ENCODE measurements at regions not wholly inside any gene's neighbourhood (a gene's known extent, or its start where the extent isn't known, plus 50 kb on each side); places are given as distances from the start of the nearest gene placed in this dataset.

DNA sequence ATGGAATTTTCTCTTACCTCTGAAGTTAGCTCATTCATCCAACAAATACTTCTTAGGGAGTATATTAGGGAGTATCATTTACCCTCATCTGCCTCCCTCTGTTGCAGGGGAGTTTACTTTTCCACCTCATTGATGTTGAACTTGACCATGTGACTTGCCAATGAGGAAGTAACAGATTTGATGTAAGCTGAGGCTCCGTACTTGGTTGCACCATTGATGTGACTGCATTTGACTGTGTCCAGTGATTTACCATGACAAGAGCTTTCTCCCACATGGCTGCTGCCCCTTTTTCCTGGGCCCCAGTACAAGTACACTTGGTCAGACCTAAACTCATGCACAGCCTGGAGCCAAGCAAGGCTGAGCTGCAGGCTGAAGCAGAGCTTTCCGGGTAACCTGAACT is 81.6 kb upstream of the HS3ST2 start:
- intact Hi-C loops (cut with DNase I) = no loop called here
- no peak for DNase-seq (ENCODE audit: low spot score)

DNA sequence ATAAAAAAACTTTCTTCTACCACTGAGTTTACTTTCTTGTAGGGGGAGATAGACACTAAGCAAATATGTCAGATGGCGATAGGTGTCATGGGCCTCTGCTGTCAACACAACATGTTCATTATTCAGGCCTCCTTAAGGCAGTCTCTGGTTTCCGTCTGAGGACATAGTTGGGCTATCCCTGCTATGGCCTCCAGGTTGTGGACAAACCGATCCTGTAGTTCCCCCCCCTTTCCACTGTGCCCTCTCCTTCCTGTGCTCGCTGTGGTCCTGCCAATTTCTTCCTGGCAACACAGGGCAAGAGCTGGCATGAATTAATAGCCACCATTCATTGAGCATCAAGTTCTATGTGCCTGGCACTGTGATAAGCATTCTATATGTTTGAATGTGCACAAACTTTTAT is 81.0 kb upstream of the HS3ST2 start:
- DNase-seq (ENCODE audit: low spot score) = no peak
- intact Hi-C loops (cut with DNase I) = no loop called here

DNA sequence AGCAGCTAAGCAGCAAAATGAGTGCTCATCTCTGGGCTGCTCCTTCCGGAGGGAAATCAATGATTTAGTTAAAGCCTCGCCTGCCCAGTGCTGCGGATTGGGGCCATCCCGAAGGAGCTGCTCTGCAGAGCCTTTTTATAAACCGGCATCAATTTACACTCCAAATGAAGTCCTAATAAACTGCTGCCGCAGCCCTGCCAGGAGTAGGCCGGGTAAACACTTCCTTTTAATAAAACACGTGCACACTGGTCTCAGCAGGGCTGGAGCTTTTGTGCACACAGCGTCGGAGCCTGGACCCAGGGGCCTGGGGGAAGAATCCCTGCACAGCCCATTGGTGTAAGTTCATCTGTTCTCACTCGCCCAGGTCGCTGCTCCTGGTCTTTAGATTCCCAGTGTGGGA is 79.6 kb upstream of the HS3ST2 start:
- no peak for DNase-seq (ENCODE audit: low spot score)
- intact Hi-C loops (cut with DNase I) = no loop called here

DNA sequence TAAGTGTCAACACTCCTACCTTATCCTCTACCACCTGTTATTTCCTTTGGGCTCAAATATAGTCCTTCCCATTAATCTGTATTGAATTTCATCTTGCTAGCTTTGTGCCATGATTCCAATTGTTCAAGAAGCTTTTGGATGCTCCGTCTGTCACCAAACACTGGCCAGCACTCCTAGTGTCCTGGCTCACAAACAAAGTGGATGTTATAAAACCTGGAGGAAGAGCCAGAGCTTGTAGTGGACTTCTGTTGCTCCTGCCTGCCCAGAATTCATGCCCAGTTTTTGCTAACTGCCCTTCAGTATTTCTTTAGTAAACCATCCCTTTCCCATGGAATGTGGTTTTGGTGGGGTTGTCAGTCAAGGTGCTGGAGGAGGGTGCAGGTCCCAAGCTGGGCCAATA is 77.2 kb upstream of the HS3ST2 start:
- no peak for DNase-seq (ENCODE audit: low spot score)
- intact Hi-C loops (cut with DNase I) = no loop called here

DNA sequence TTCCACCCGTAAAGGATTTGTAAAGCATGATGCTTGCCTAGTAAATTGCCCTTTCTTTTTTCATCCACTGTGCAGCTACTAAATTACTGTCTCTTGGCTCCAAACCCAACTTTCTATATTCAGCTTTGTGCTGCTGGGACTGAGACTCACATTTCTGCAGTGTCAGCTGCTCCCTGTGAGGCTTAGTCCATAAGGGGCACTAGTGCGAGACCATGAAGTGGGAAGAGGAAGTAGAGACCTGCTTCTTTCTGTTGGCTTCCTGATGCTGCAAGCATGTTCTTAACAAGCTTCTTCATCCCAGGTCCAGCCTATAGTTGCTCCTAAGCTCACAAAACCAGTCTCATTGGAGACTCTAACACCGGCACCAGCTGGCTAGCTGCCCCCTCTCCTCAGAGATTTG is 74.9 kb upstream of the HS3ST2 start:
- DNase-seq (ENCODE audit: low spot score) = no peak
- intact Hi-C loops (cut with DNase I) = no loop called here

DNA sequence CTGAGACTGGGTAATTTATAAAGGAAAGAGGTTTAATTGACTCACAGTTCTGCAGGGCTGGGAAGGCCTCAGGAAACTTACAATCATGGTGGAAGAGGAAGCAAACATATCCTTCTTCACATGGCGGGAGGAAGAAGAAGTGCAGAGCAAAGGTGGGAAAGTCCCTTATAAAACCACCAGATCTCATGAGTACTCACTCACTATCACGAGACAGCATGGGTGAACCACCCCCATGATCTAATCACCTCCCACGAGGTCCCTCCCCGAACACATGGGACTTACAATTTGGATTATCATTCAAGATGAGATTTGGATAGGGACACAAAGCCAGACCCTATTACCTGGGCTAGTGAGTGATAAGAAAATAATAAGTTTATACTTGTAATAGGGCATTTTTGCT is 70.6 kb upstream of the HS3ST2 start:
- no peak for DNase-seq (ENCODE audit: low spot score)
- intact Hi-C loops (cut with DNase I) = no loop called here

DNA sequence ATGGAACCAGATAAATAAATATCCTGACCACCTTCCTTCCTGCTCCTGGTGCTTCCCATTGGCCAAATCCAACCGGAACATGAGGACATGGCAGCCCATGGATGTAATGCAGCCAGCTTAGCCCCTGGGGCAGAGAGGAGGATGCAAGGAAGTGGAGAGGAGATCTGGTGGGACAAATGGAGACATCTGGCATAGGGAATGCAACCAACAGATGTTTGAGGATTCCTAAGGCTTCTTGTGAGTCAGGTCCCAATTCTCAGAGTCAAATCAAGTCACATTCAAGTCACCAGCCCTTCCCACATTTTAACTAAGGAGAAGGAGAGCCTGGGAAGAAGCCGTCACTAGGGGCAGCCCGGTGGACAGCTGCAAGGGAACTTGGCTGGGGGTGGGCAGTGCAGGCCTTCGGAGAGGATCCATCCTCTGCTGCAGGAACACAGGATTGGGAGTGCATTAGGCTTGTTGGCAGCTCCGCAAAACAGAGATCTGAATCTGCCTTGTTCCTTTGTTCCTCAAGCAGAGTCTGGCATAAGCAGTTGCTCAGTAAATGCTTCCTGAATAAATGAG is 62.8 kb upstream of the HS3ST2 start:
- intact Hi-C loops (cut with DNase I) = no loop called here
- no peak for DNase-seq (ENCODE audit: low spot score)

DNA sequence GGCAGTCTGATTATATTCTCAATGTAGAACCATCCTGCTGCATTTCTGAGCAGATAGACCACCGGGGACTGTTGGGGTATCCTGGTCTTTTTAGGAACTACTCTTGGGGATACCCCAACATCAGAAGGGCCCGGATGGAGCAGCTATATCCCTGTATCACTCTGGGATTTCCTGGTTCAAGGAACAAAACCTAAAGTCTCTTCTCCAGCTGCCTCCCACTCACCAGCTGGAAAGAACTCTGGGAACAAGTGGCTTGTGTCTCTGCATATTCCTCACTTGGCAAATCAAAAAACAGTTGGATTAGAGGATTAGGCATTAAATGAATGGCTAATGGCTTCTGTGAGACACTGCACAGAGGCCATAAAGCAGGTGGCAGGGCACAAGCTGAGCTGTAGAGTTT is 62.3 kb upstream of the HS3ST2 start:
- no peak for DNase-seq (ENCODE audit: low spot score)
- intact Hi-C loops (cut with DNase I) = no loop called here

DNA sequence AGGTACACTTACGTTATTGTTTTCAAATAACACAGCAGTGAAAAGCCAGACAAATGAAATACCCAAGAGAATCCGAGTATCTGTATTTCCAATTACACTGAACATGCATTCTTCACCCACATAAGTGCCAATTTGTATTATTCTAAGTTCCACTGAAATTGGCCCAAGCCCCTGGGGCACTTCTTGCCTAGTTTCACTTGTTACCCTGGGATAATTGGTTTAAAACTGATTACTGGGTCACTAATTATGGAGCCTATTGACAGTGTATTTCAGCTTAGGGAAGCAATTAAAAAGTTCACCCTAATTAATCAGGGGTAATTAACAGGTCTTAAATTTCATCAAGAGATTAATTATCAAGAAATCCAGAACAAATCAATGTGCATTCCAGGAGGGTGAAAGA is 60.5 kb upstream of the HS3ST2 start:
- DNase-seq (ENCODE audit: low spot score) = no peak
- intact Hi-C loops (cut with DNase I) = no loop called here

DNA sequence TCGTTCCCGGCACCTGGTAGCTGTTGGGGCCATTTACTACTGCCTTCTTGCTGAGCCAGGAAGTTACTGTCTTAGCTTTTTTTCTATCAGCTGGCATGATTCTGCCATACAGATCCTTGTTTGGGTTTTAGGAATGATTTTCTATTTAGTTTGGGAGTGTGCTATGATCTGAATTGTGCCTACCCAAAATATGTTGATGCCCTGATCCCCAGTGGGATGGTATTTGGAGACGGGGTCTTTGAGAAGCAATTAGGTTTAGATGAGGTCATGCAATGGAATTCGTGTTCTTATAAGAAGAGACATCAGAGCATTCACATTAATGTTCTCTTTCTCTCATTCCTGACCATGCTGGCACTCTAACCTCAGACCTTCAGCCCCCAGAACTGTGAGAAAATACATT is 59.4 kb upstream of the HS3ST2 start:
- intact Hi-C loops (cut with DNase I) = no loop called here
- no peak for DNase-seq (ENCODE audit: low spot score)

DNA sequence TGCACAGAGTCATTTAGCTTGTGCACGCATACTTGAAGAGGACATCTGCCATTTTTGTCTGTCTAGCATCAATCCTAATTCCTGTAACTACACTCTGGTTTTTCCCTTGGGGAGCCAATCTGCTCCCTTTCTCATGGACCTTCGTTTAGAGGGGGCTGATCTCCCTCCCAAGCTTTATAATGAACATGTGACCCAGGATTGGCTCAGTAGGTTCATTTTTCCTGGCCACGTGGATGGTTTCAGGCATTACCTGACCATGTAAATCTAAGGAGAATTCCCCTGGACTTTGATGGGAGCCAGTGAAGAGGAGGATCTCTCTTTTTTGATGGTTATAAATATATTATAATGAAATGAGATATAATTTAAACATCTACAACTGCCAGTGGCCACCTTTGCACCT is 56.8 kb upstream of the HS3ST2 start:
- DNase-seq (ENCODE audit: low spot score) = no peak
- intact Hi-C loops (cut with DNase I) = no loop called here

DNA sequence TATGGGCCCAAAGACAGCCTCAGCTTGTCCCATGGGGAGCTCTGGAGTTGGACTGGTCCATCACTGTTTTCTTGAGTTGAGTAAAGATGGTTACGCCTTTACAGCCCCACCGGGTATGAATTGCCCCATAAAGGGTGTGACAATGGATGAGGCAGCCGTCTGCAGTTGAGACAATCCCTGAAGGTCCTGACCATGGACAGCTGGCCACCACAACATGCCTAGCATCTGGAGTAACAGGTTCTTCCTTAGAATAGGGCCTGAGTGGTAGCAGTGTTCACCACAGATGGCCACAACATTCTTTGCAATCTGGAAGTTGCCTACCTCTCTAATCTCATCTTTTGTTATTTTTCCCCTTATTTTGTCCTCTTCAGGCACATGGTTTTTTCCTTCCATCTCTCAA is 51.5 kb upstream of the HS3ST2 start:
- intact Hi-C loops (cut with DNase I) = no loop called here
- no peak for DNase-seq (ENCODE audit: low spot score)

DNA sequence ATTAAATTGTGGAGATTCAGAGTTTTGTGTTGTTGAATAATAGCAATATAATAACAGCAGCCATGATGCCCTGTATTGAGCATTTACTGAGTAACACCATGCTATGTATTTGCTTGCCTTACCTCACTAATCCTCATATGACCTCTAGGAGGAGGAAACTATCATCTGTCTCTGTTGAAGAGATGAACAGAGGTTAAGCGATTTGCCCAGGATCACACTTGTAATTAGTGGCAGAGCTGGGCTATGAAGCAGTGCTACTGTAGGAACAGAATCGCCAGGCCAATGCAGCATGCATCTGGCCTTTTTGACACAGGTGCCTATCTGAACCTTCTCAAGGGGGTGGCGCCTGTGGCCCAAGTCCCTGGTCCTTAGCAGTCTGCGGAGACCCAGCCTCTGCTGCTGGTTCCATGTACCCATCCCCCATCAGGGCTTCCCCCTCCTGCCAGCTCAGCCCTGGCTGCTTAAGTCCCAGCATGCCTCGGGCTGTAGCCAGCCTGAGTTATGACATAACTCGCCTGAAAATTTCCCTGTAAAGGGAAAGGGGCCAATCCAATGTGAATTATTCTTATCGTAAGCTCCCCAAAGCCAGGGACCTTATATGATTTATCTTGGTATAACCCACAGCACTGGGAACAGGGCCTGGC is 50.4 kb upstream of the HS3ST2 start:
- DNase-seq (ENCODE audit: low spot score) = no peak
- intact Hi-C loops (cut with DNase I) = no loop called here
